ENCODE measurements at regions not wholly inside any gene's neighbourhood (a gene's known extent, or its start where the extent isn't known, plus 50 kb on each side); places are given as distances from the start of the nearest gene placed in this dataset.
"Not testable (repeated sequence)": the region's sequence is repeated elsewhere in the genome, so short reads cannot be mapped to it uniquely, and the experiment has no call there.

DNA sequence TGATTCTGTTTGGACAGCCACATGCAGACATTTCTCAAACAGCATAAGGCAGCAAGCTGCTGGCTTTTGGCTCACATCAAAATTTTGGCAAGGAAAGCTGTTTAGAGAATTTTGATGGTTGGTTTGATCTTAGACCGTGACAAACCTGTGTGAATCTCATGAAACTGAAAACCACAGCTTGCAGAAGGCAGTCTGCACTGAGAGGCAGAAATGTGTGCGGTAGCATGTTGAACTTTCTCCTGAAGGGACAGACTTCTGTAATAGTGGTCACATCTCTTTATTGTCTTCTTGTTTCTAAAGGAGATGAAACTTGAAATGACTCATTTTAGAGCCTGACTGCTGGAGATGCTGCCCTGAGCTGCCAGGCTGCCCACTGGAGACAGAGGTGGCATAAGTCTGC lies 371.6 kb downstream of the TEX29 start:
- DNase-seq = not testable (repeated sequence)

DNA sequence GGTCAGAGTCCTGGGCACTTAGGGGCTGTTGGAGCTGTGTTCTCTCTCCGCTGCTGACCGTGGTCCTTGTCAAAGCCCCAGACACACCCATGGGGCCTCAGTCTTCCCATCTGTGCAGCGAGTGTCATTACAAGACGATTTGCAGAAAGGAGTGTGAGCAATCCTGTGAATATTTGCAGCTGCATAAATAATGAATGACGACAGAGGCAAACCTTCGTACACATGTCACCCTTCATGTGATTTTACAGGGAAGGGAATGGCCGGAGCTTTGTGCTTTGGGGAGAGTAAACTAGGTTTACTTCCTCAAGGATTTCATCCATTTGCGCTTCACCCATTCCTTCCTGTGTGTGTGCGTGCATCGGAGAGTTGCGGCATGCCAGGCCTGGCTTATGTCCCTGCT lies 370.8 kb upstream of the SOX1 start:
- not testable (repeated sequence) for DNase-seq

DNA sequence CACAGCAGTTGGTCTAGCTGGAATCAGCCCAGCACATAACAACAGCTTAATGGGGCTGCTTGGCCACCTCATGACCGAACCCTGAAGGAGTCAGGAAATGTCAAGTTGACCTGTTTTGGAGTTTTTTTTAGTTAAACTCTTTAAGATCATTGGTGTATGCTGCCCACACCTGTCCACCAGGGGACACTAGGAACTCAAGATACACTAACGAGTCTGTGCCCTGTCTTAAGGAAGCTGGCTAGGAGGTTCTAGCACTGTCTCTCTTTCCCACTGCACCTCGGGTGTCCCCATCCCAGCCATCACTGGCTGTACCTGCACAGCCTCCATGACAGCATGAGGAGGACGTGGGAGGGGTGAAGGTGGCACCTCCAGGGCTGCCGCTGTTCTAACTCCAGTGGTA lies 364.9 kb upstream of the SOX1 start:
- DNase-seq = not testable (repeated sequence)
